Naive thymus-derived CD8-positive, alpha-beta T cell (primary cell): ENCODE measurements at regions not wholly inside any gene's neighbourhood (a gene's known extent, or its start where the extent isn't known, plus 50 kb on each side); places are given as distances from the start of the nearest gene placed in this dataset.
"Not testable (repeated sequence)": the region's sequence is repeated elsewhere in the genome, so short reads cannot be mapped to it uniquely, and the experiment has no call there.

Experiments used
- ATAC-seq, 2 donors: fragments of 150-1000 bp; cut with Tn5 transposase in 1 of 2; sonication (Bioruptor Pico), chemical (Tn5 transposase) in 1 of 2; 1 replicate in 1 of 2; 2 replicates in 1 of 2; pipeline ENCODE4 v1.10.0; 2021; ENCODE audit warnings: mild to moderate bottlenecking in 2 of 2, moderate library complexity in 2 of 2
- POLR2A ChIA-PET: fragments of 350-600 bp; sonication (Branson Sonifier 250); formaldehyde crosslinking; loops from one replicate; lab custom pipeline; 2021; ENCODE audit warnings: antibody characterized with exemption; lab: Charles Lee
- DNase-seq, 10 donors: peaks; one replicate each; pipeline versions ENCODE4 v3.0.0 to v3.0.0-alpha.2; 2020 to 2022
- H3K27ac Mint-ChIP-seq, 10 donors: one replicate each; pipeline ENCODE4 v1.8.0; 2020 to 2022; ENCODE audit warnings: mild to moderate bottlenecking in 10 of 10, mixed read lengths in 10 of 10, moderate library complexity in 4 of 10, inconsistent platforms in 1 of 10
- H3K27me3 Mint-ChIP-seq, 5 donors: one replicate each; pipeline ENCODE4 v1.8.0; 2021 to 2022; ENCODE audit warnings: mixed read lengths in 5 of 5
- H3K36me3 Mint-ChIP-seq, 3 donors: one replicate each; pipeline ENCODE4 v1.8.0; 2020 to 2022; ENCODE audit warnings: mixed read lengths in 3 of 3, mild to moderate bottlenecking in 2 of 3, inconsistent platforms in 1 of 3
- H3K4me1 Mint-ChIP-seq, 4 donors: one replicate each; pipeline ENCODE4 v1.8.0; 2021 to 2022; ENCODE audit warnings: mixed read lengths in 4 of 4
- H3K4me3 Mint-ChIP-seq, 10 donors: one replicate each; pipeline ENCODE4 v1.8.0; 2020 to 2022; ENCODE audit warnings: mild to moderate bottlenecking in 10 of 10, mixed read lengths in 10 of 10, moderate library complexity in 6 of 10, inconsistent platforms in 1 of 10
- H3K9me3 Mint-ChIP-seq, 9 donors: one replicate each; pipeline ENCODE4 v1.8.0; 2020 to 2022; ENCODE audit warnings: mixed read lengths in 9 of 9, mild to moderate bottlenecking in 3 of 9, inconsistent platforms in 1 of 9, moderate library complexity in 1 of 9

DNA sequence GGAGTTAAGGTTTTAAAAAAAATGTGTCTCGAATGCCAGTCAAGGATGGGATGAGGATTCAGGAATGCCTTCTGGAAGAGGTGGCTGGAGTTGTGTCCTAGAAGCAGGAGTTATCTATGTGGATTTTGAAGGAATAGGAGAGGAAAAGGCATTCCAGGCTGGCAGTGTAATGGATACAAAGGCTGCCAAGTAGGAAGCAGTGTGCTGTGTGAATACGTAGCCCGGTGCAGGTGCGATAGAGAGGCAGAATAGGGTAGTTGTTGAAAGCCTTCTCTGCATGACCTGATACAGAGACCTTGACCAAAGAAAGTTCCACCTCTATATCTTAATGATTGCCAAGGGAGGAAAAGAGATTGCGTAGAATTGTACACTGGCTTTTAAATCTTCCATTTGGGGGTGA lies 128.1 kb upstream of the ITGB1 start:
- peak overlapping the region in 2 of 10 donors; percentile 33 to 79 for H3K27ac Mint-ChIP-seq
- peaks cover 0 to 10% (median 4%) of the 10 kb centered on the region in 9 donors for H3K9me3 Mint-ChIP-seq
- POLR2A ChIA-PET: no interaction called here
- H3K4me1 Mint-ChIP-seq: peaks cover 6 to 24% (median 16%) of the 10 kb centered on the region in 4 donors
- no peak overlapping the region for H3K4me3 Mint-ChIP-seq
- ATAC-seq (no peak), DNase-seq (no peak)
- peaks cover 0 to 5% (median 1%) of the 10 kb centered on the region in 5 donors for H3K27me3 Mint-ChIP-seq
- H3K36me3 Mint-ChIP-seq: peaks cover 0 to 3% (median 3%) of the 10 kb centered on the region in 3 donors

GRCh38 chr10:33085313-33085833 lies 127.3 kb upstream of the ITGB1 start:
- ATAC-seq (no peak), DNase-seq (no peak)
- H3K36me3 Mint-ChIP-seq: peaks cover 0 to 3% (median 3%) of the 10 kb centered on the region in 3 donors
- H3K27ac Mint-ChIP-seq: peak overlapping the region in 1 of 10 donors; percentile 0
- H3K4me3 Mint-ChIP-seq: no peak overlapping the region
- POLR2A ChIA-PET: no interaction called here
- peaks cover 0 to 2% (median 1%) of the 10 kb centered on the region in 5 donors for H3K27me3 Mint-ChIP-seq
- H3K4me1 Mint-ChIP-seq: peaks cover 6 to 24% (median 16%) of the 10 kb centered on the region in 4 donors
- H3K9me3 Mint-ChIP-seq: peaks cover 0 to 10% (median 4%) of the 10 kb centered on the region in 9 donors

DNA sequence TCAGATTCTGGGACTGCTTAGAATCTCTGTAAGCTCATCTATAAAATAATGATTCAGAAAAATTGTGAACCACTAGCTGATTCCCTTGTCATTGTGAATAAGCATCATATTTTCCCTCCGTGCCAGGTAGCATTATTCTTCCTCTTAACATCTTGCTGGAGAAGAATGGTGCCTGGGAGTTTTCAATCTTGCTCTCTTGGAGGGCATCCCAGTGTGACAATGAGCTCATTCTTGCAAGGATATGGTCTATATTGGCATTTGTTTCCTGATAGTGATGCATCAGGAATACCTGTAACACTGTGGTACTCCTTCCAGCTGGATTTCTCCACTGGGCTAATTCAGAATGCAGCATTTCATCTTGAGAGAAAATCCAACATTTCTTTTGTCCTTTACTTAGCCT lies 126.4 kb upstream of the ITGB1 start:
- POLR2A ChIA-PET: interaction anchor here (0.7 kb wide), 1 partner anchor 47 kb away, joined by 3 read pairs; no protein-coding TSS in a partner anchor
- Mint-ChIP-seq H3K36me3 (peaks cover 0 to 3% (median 3%) of the 10 kb centered on the region in 3 donors), H3K9me3 (peaks cover 0 to 10% (median 3%) of the 10 kb centered on the region in 9 donors), H3K27ac (no peak overlapping the region), H3K4me1 (peaks cover 6 to 24% (median 16%) of the 10 kb centered on the region in 4 donors), H3K27me3 (peaks cover 0 to 1% (median 0%) of the 10 kb centered on the region in 5 donors), H3K4me3 (no peak overlapping the region)
- no peak for ATAC-seq
- no peak for DNase-seq

DNA sequence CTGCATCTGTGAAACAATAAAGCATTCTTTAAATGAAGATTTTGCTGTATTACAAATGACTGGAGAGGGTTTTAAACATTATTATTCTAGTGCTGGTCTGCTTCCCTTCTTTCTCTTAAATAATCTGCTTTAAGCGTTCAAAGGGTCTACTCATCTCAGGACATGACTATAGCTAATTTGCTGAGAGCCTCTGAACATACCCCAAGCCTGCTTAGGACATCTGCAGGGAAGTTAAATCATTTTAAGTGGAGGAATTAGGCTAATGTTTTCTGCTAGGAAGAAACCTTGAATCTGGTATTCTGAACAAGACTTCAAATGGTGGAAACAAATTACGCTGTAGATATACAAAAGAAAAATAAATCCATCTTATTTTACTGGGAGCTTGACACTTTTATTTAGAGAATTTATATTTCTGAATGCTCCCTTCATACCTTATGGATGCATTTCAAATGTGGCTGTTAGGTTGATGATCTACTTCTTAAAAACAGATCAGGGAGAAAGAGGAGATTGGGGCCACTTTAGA lies 124.4 kb upstream of the ITGB1 start:
- peaks cover 0 to 3% (median 0%) of the 10 kb centered on the region in 3 donors for H3K36me3 Mint-ChIP-seq
- ATAC-seq: no peak
- H3K9me3 Mint-ChIP-seq: peaks cover 0 to 3% (median 0%) of the 10 kb centered on the region in 9 donors
- peak overlapping the region in 2 of 10 donors; percentile 14 to 56 for H3K27ac Mint-ChIP-seq
- peaks cover 3 to 18% (median 10%) of the 10 kb centered on the region in 4 donors for H3K4me1 Mint-ChIP-seq
- POLR2A ChIA-PET: interaction anchor here (0.7 kb wide), 1 partner anchor 13 kb away, joined by 3 read pairs; no protein-coding TSS in a partner anchor
- no peaks in the 10 kb centered on the region for H3K27me3 Mint-ChIP-seq
- no peak overlapping the region for H3K4me3 Mint-ChIP-seq
- DNase-seq: no peak

- H3K4me3 Mint-ChIP-seq, DNase-seq, POLR2A ChIA-PET, H3K9me3 Mint-ChIP-seq, ATAC-seq, H3K36me3 Mint-ChIP-seq, H3K27me3 Mint-ChIP-seq, H3K4me1 Mint-ChIP-seq: not testable (repeated sequence)
- peak overlapping the region in 2 of 10 donors; percentile 15 to 28 for H3K27ac Mint-ChIP-seq
These were observed 122.4 kb upstream of the ITGB1 start for GRCh38 chr10:33080467-33080866.

GRCh38 chr10:33074443-33074842 lies 116.4 kb upstream of the ITGB1 start:
- POLR2A ChIA-PET: no interaction called here
- ATAC-seq: no peak
- no peak overlapping the region for H3K4me3 Mint-ChIP-seq
- peaks cover 0 to under 1% (median 0%) of the 10 kb centered on the region in 4 donors for H3K4me1 Mint-ChIP-seq
- peaks cover 0 to 1% (median 0%) of the 10 kb centered on the region in 3 donors for H3K36me3 Mint-ChIP-seq
- H3K27ac Mint-ChIP-seq: no peak overlapping the region
- peaks cover 0 to 4% (median 0%) of the 10 kb centered on the region in 9 donors for H3K9me3 Mint-ChIP-seq
- no peak for DNase-seq
- H3K27me3 Mint-ChIP-seq: peaks cover 0 to 4% (median 0%) of the 10 kb centered on the region in 5 donors

- H3K27ac Mint-ChIP-seq: no peak overlapping the region
- DNase-seq (no peak), ATAC-seq (no peak)
- peaks cover 0 to 2% (median 0%) of the 10 kb centered on the region in 4 donors for H3K4me1 Mint-ChIP-seq
- H3K27me3 Mint-ChIP-seq: peaks cover 0 to 4% (median 0%) of the 10 kb centered on the region in 5 donors
- no peak overlapping the region for H3K4me3 Mint-ChIP-seq
- peaks cover 0 to 4% (median 0%) of the 10 kb centered on the region in 9 donors for H3K9me3 Mint-ChIP-seq
- POLR2A ChIA-PET: no interaction called here
- peaks cover 0 to 2% (median 0%) of the 10 kb centered on the region in 3 donors for H3K36me3 Mint-ChIP-seq
These were observed 115.8 kb upstream of the ITGB1 start for GRCh38 chr10:33073641-33074415.

DNA sequence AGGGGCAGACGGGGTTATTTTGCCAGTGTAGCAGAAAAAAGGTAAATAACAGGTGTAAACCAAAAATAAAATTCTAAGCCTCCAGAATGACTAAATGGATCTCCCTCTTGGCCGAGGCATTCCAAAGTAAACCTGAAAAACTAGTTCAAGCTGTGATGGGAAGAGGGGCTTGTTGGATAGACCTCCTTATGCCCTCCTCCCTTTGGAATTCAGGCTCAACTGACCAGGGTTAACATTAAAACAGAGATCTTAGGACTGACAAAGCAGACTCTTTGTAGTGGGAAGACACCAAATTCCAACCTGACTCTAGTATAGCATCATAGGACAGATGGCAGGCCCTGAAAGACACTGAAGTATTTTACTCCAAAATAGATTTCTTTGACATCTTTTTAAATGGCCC lies 113.8 kb upstream of the ITGB1 start:
- Mint-ChIP-seq H3K4me3 (no peak overlapping the region), H3K27me3 (peaks cover 0 to 4% (median 0%) of the 10 kb centered on the region in 5 donors), H3K4me1 (peaks cover 0 to 2% (median 0%) of the 10 kb centered on the region in 4 donors), H3K27ac (no peak overlapping the region), H3K9me3 (peaks cover 0 to 7% (median 0%) of the 10 kb centered on the region in 9 donors), H3K36me3 (peaks cover 0 to 2% (median 0%) of the 10 kb centered on the region in 3 donors)
- no peak for ATAC-seq
- POLR2A ChIA-PET: no interaction called here
- DNase-seq: no peak

DNA sequence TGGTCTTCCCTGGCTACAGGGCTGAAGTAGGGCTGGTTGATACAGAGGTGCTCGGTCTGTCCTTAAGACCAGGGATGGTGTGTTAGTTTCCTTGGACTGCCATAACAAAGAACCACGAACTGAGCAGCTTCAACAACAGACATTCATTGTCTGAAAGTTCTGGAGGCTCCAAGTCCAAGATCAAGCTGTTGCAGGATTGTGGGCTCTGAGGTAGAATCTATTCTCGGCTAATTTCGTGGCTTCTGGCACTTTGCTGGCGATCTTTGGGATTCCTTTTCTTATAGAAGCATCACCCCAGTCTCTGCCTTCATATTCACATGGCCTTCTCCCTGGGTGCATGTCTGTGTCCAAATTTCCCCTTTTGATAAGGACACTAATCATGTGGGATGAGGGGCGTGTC lies 112.1 kb upstream of the ITGB1 start:
- no peak for DNase-seq
- H3K36me3 Mint-ChIP-seq: peaks cover 0 to 2% (median 0%) of the 10 kb centered on the region in 3 donors
- H3K27me3 Mint-ChIP-seq: peaks cover 0 to 4% (median 0%) of the 10 kb centered on the region in 5 donors
- H3K9me3 Mint-ChIP-seq: peaks cover 0 to 9% (median 0%) of the 10 kb centered on the region in 9 donors
- no peak for ATAC-seq
- peaks cover 0 to 2% (median 0%) of the 10 kb centered on the region in 4 donors for H3K4me1 Mint-ChIP-seq
- no peak overlapping the region for H3K27ac Mint-ChIP-seq
- POLR2A ChIA-PET: no interaction called here
- H3K4me3 Mint-ChIP-seq: no peak overlapping the region

DNA sequence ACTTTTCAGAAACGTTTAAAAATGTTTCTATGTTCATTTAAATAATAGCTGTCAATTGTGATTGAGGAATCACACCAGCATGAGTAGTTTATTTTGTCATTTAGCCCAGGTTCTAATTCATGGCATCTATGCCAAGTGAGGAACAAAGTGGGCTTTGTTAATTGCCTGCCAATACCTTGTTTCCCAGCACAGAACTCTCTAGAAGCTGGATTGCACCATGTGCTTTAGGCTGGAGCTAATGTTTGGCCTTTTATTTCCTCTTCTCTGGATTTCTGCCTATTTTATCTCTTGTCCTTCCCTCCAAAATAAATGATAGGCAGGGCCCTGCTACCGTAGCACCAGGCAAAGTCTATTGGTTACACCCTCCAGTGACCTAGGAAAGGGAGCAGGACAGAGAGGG lies 109.9 kb upstream of the ITGB1 start:
- peaks cover 0 to 2% (median 0%) of the 10 kb centered on the region in 4 donors for H3K4me1 Mint-ChIP-seq
- no peaks in the 10 kb centered on the region for H3K27me3 Mint-ChIP-seq
- no peak for DNase-seq
- POLR2A ChIA-PET: no interaction called here
- H3K9me3 Mint-ChIP-seq: peaks cover 0 to 7% (median 0%) of the 10 kb centered on the region in 9 donors
- H3K27ac Mint-ChIP-seq: no peak overlapping the region
- peaks cover 0 to 2% (median 0%) of the 10 kb centered on the region in 3 donors for H3K36me3 Mint-ChIP-seq
- ATAC-seq: no peak
- H3K4me3 Mint-ChIP-seq: no peak overlapping the region

DNA sequence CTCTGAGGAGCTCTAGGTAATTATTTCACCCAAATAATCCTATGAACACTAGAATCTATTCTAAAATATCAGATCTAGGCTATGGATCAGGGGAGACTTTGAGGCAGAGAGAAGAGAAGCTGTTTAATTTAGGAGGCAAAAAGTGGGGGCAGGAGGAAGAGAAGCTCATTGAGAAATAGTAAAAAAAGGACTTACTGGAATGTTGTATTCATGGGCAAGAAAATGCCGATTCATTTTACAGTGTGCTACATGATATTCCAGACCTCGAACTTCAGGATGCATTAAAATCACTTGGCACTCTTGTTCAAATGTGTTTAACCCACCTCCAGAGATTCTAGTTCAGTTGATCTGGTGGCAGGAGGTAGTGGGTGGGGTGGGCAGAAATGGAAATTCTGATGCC lies 109.5 kb upstream of the ITGB1 start:
- Mint-ChIP-seq H3K4me3 (no peak overlapping the region), H3K36me3 (peaks cover 0 to 2% (median 0%) of the 10 kb centered on the region in 3 donors), H3K27ac (no peak overlapping the region), H3K9me3 (peaks cover 0 to 5% (median 0%) of the 10 kb centered on the region in 9 donors), H3K27me3 (no peaks in the 10 kb centered on the region), H3K4me1 (peaks cover 0 to 2% (median 0%) of the 10 kb centered on the region in 4 donors)
- POLR2A ChIA-PET: no interaction called here
- ATAC-seq (no peak), DNase-seq (no peak)

GRCh38 chr10:33066558-33067236 lies 108.7 kb upstream of the ITGB1 start:
- no peaks in the 10 kb centered on the region for H3K27me3 Mint-ChIP-seq
- H3K9me3 Mint-ChIP-seq: peaks cover 0 to 5% (median 0%) of the 10 kb centered on the region in 9 donors
- no peak overlapping the region for H3K4me3 Mint-ChIP-seq
- H3K4me1 Mint-ChIP-seq: peaks cover 0 to 2% (median 0%) of the 10 kb centered on the region in 4 donors
- DNase-seq (no peak), ATAC-seq (no peak)
- peaks cover 0 to 3% (median 0%) of the 10 kb centered on the region in 3 donors for H3K36me3 Mint-ChIP-seq
- POLR2A ChIA-PET: interaction anchor here (0.6 kb wide), 1 partner anchor 419 kb away, joined by 5 read pairs; no protein-coding TSS in a partner anchor
- no peak overlapping the region for H3K27ac Mint-ChIP-seq
